ENCODE measurements at regions not wholly inside any gene's neighbourhood (a gene's known extent, or its start where the extent isn't known, plus 50 kb on each side); places are given as distances from the start of the nearest gene placed in this dataset.

GRCh38 chr1:58133562-58133961, 413.0 kb downstream of the OMA1 start:
- Histone ChIP-seq H3K27ac (no peak overlapping the region), H3K27me3 (ENCODE audit: control insufficient read depth, insufficient read depth, low read length) (no peaks in the 10 kb centered on the region), H3K4me3 (ENCODE audit: low read depth, low read length) (no peak overlapping the region), H2AFZ (no peak overlapping the region), H3K4me2 (ENCODE audit: low read length) (no peak overlapping the region), H3K36me3 (ENCODE audit: control insufficient read depth, insufficient read depth, low read length) (no peaks in the 10 kb centered on the region), H3K4me1 (no peaks in the 10 kb centered on the region), H3K79me2 (no peaks in the 10 kb centered on the region), H3K9me3 (ENCODE audit: control insufficient read depth, low read length) (no peaks in the 10 kb centered on the region), H3K9ac (no peak overlapping the region)
- TF ChIP-seq CTCF (IDR thresholded peaks at IDR 0.05) = no peak

- no peaks in the 10 kb centered on the region for H3K27me3 ChIP-seq (ENCODE audit: control insufficient read depth, insufficient read depth, low read length)
- no peaks in the 10 kb centered on the region for H3K4me1 ChIP-seq
- H3K4me2 ChIP-seq (ENCODE audit: low read length) = no peak overlapping the region
- no peaks in the 10 kb centered on the region for H3K9me3 ChIP-seq (ENCODE audit: control insufficient read depth, low read length)
- H3K36me3 ChIP-seq (ENCODE audit: control insufficient read depth, insufficient read depth, low read length) = no peaks in the 10 kb centered on the region
- H3K4me3 ChIP-seq (ENCODE audit: low read depth, low read length) = no peak overlapping the region
- no peak overlapping the region for H3K27ac ChIP-seq
- H2AFZ ChIP-seq = no peak overlapping the region
- H3K79me2 ChIP-seq = no peaks in the 10 kb centered on the region
- TF ChIP-seq CTCF (IDR thresholded peaks at IDR 0.05) = no peak
- no peak overlapping the region for H3K9ac ChIP-seq
Measured at GRCh38 chr1:58123051-58123450, 423.5 kb downstream of the OMA1 start.

GRCh38 chr1:58119971-58120370, 426.6 kb downstream of the OMA1 start:
- Histone ChIP-seq H3K36me3 (ENCODE audit: control insufficient read depth, insufficient read depth, low read length) (no peaks in the 10 kb centered on the region), H3K4me2 (ENCODE audit: low read length) (no peak overlapping the region), H3K27ac (no peak overlapping the region), H3K27me3 (ENCODE audit: control insufficient read depth, insufficient read depth, low read length) (no peaks in the 10 kb centered on the region), H3K9me3 (ENCODE audit: control insufficient read depth, low read length) (no peaks in the 10 kb centered on the region), H3K9ac (no peak overlapping the region), H3K4me3 (ENCODE audit: low read depth, low read length) (no peak overlapping the region), H3K79me2 (no peaks in the 10 kb centered on the region), H2AFZ (no peak overlapping the region), H3K4me1 (no peaks in the 10 kb centered on the region)
- TF ChIP-seq CTCF (IDR thresholded peaks at IDR 0.05) = no peak

GRCh38 chr1:58116284-58116683, 430.2 kb downstream of the OMA1 start:
- H3K27me3 ChIP-seq (ENCODE audit: control insufficient read depth, insufficient read depth, low read length) = no peaks in the 10 kb centered on the region
- no peak for TF ChIP-seq CTCF (IDR thresholded peaks at IDR 0.05)

GRCh38 chr1:58109646-58110200, 436.8 kb downstream of the OMA1 start:
- no peaks in the 10 kb centered on the region for H3K4me1 ChIP-seq
- H3K9ac ChIP-seq = no peak overlapping the region
- no peaks in the 10 kb centered on the region for H3K36me3 ChIP-seq (ENCODE audit: control insufficient read depth, insufficient read depth, low read length)
- no peaks in the 10 kb centered on the region for H3K9me3 ChIP-seq (ENCODE audit: control insufficient read depth, low read length)
- no peak overlapping the region for H2AFZ ChIP-seq
- no peaks in the 10 kb centered on the region for H3K79me2 ChIP-seq
- no peak overlapping the region for H3K4me3 ChIP-seq (ENCODE audit: low read depth, low read length)
- no peak overlapping the region for H3K4me2 ChIP-seq (ENCODE audit: low read length)
- H3K27me3 ChIP-seq (ENCODE audit: control insufficient read depth, insufficient read depth, low read length) = no peaks in the 10 kb centered on the region
- no peak overlapping the region for H3K27ac ChIP-seq
- TF ChIP-seq CTCF (IDR thresholded peaks at IDR 0.05) = no peak

More at GRCh38 chr1:58116284-58116683, 430.2 kb downstream of the OMA1 start:
- H3K36me3 ChIP-seq (ENCODE audit: control insufficient read depth, insufficient read depth, low read length) = no peaks in the 10 kb centered on the region
- H3K4me1 ChIP-seq = no peaks in the 10 kb centered on the region
- no peak overlapping the region for H3K4me3 ChIP-seq (ENCODE audit: low read depth, low read length)
- H3K9me3 ChIP-seq (ENCODE audit: control insufficient read depth, low read length) = no peaks in the 10 kb centered on the region
- H3K4me2 ChIP-seq (ENCODE audit: low read length) = no peak overlapping the region
- H3K79me2 ChIP-seq = no peaks in the 10 kb centered on the region
- no peak overlapping the region for H3K27ac ChIP-seq
- H3K9ac ChIP-seq = no peak overlapping the region
- H2AFZ ChIP-seq = no peak overlapping the region

Measured in parathyroid adenoma (tissue), 2 donors.